ENCODE measurements at regions not wholly inside any gene's neighbourhood (a gene's known extent, or its start where the extent isn't known, plus 50 kb on each side); places are given as distances from the start of the nearest gene placed in this dataset.

DNA sequence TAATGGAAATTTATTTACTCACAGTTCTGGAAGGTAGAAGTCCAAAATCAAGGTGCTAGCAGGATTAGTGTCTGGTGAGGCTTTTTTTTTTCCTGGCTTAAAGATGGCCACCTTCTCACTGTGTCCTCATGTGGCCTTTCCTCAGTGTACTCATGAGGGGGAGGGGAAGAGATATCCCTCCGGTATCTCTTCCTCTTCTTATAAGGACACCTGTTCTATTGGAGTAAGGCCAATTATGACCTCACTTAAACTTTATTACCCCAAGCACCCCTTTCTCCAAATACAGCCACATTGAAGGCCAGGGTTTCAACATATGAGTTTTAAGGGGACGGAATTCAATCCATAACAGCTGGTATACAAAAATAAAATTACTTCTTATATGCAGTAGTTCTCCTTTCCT lies 203.7 kb upstream of the C1orf87 start:
- DNase-seq: no peak
- Histone ChIP-seq H3K27me3 (replicated peaks; ENCODE audit: control insufficient read depth, insufficient read depth, low read length, poor library complexity, severe bottlenecking) (no peaks in the 10 kb centered on the region), H3K4me1 (ENCODE audit: control insufficient read depth, insufficient read depth, low read length, poor library complexity, severe bottlenecking) (no peaks in the 10 kb centered on the region), H3K4me3 (ENCODE audit: insufficient read depth, low read depth, low read length, poor library complexity, severe bottlenecking) (no peak overlapping the region), H3K9me3 (ENCODE audit: control insufficient read depth, low read length) (no peaks in the 10 kb centered on the region), H3K36me3 (ENCODE audit: control insufficient read depth, insufficient read depth, low read length) (no peaks in the 10 kb centered on the region), H3K27ac (ENCODE audit: insufficient read depth, low read length, poor library complexity, severe bottlenecking) (no peak overlapping the region)

DNA sequence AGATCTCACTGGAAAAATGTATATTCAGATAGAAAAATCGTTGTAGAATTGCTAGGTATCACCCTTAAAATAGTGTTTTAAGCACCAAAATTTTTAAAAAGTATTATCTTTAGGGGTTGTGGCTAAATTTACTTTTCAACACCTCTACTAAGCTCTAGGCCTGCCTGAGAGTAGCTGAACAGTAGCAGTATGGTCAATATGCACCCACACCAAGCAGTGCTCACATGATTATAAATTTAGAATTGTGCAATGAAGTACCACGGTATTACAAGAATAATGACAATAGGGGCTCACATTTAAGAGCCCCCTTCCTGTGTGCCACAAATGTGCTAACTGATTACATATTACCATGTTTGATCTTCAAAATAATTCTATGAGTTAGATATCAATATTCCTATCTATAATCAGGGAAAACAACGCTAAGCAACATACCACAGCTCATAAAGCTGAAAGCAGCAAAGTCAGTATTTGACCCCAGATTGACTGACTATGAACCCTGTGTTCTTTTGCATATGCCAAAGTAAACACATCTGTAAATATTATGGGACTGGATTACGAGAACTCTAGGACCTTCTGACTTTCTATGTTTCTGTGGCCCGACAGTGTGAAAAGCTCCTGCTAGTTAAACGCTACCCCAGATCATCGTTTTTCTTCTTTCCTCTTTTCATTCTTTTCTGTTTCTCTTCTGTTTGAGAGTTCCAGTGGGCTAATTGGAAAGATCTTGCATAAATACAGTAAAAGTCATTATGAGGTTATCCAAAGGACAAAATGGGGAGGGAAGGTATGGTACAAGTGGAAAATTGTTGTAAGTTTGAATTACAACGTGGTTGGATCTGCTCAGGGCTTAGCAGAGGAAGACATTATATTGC lies 201.1 kb upstream of the C1orf87 start:
- Histone ChIP-seq H3K27ac (ENCODE audit: insufficient read depth, low read length, poor library complexity, severe bottlenecking) (no peak overlapping the region), H3K4me3 (ENCODE audit: insufficient read depth, low read depth, low read length, poor library complexity, severe bottlenecking) (no peak overlapping the region), H3K4me1 (ENCODE audit: control insufficient read depth, insufficient read depth, low read length, poor library complexity, severe bottlenecking) (no peaks in the 10 kb centered on the region), H3K36me3 (ENCODE audit: control insufficient read depth, insufficient read depth, low read length) (no peaks in the 10 kb centered on the region), H3K27me3 (replicated peaks; ENCODE audit: control insufficient read depth, insufficient read depth, low read length, poor library complexity, severe bottlenecking) (no peaks in the 10 kb centered on the region), H3K9me3 (ENCODE audit: control insufficient read depth, low read length) (no peaks in the 10 kb centered on the region)
- no peak for DNase-seq

DNA sequence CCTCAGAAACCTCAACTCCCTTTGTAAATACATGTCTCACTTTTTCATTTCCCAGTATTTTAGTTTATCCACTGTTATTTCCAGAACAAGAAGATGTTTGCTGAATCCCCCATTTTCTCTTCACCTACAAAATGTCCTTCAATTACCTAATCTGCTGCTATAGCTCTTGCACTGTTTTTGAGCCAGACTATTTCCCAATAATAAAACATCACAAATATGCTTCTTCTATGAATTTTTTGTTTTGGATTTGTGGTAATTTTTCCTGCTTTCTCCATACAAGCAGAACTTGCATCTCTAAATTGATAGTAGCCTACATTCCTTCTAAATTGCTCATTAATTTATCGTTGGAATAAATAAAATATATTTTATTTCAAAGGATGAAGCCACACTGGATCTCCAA lies 199.6 kb upstream of the C1orf87 start:
- H3K4me3 ChIP-seq (ENCODE audit: insufficient read depth, low read depth, low read length, poor library complexity, severe bottlenecking): no peak overlapping the region
- H3K36me3 ChIP-seq (ENCODE audit: control insufficient read depth, insufficient read depth, low read length): no peaks in the 10 kb centered on the region
- H3K4me1 ChIP-seq (ENCODE audit: control insufficient read depth, insufficient read depth, low read length, poor library complexity, severe bottlenecking): no peaks in the 10 kb centered on the region
- no peak for DNase-seq
- H3K9me3 ChIP-seq (ENCODE audit: control insufficient read depth, low read length): no peaks in the 10 kb centered on the region
- H3K27ac ChIP-seq (ENCODE audit: insufficient read depth, low read length, poor library complexity, severe bottlenecking): no peak overlapping the region
- H3K27me3 ChIP-seq (replicated peaks; ENCODE audit: control insufficient read depth, insufficient read depth, low read length, poor library complexity, severe bottlenecking): no peaks in the 10 kb centered on the region

DNA sequence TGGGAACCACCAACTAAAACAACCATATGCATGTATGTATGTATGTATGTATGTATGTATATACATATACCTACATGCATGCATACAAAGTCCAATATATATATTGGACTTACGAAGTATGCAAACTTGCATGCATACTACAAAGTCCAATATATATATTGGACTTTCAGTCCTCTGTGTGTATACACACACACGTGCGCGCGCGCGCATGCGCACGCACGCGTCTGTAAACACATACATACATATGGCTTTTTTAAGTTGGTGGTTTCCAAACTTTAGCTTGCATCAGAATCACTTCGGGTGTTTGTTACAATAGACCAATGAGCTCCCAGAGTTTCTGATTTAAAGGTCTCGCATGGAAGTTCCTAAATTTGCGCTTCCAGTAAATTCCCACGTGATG lies 197.5 kb upstream of the C1orf87 start:
- no peaks in the 10 kb centered on the region for H3K36me3 ChIP-seq (ENCODE audit: control insufficient read depth, insufficient read depth, low read length)
- DNase-seq: no peak
- no peak overlapping the region for H3K4me3 ChIP-seq (ENCODE audit: insufficient read depth, low read depth, low read length, poor library complexity, severe bottlenecking)
- no peak overlapping the region for H3K27ac ChIP-seq (ENCODE audit: insufficient read depth, low read length, poor library complexity, severe bottlenecking)
- no peaks in the 10 kb centered on the region for H3K27me3 ChIP-seq (replicated peaks; ENCODE audit: control insufficient read depth, insufficient read depth, low read length, poor library complexity, severe bottlenecking)
- H3K4me1 ChIP-seq (ENCODE audit: control insufficient read depth, insufficient read depth, low read length, poor library complexity, severe bottlenecking): no peaks in the 10 kb centered on the region
- H3K9me3 ChIP-seq (ENCODE audit: control insufficient read depth, low read length): no peaks in the 10 kb centered on the region

DNA sequence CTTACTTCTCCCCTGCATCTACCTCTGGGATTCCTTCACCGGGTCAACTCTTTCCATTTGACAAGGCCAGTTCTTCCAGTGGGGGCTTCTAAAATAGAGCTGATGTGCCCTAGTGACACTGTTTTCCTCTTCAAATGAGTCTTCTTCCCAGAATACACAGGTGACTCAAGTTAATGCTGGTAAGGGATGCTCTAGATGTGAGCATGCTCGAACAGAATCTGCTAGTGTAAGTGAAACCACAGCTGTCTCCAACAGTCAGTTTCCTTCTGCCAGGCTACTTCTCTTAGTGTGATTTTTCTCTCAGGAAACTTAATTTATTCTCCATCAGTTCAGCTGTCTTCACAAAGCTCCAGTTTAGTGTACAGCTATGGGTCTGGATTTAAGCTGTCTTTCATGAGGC lies 194.9 kb upstream of the C1orf87 start:
- no peak overlapping the region for H3K27ac ChIP-seq (ENCODE audit: insufficient read depth, low read length, poor library complexity, severe bottlenecking)
- no peaks in the 10 kb centered on the region for H3K27me3 ChIP-seq (replicated peaks; ENCODE audit: control insufficient read depth, insufficient read depth, low read length, poor library complexity, severe bottlenecking)
- no peaks in the 10 kb centered on the region for H3K9me3 ChIP-seq (ENCODE audit: control insufficient read depth, low read length)
- H3K4me1 ChIP-seq (ENCODE audit: control insufficient read depth, insufficient read depth, low read length, poor library complexity, severe bottlenecking): no peaks in the 10 kb centered on the region
- DNase-seq: no peak
- no peaks in the 10 kb centered on the region for H3K36me3 ChIP-seq (ENCODE audit: control insufficient read depth, insufficient read depth, low read length)
- no peak overlapping the region for H3K4me3 ChIP-seq (ENCODE audit: insufficient read depth, low read depth, low read length, poor library complexity, severe bottlenecking)

DNA sequence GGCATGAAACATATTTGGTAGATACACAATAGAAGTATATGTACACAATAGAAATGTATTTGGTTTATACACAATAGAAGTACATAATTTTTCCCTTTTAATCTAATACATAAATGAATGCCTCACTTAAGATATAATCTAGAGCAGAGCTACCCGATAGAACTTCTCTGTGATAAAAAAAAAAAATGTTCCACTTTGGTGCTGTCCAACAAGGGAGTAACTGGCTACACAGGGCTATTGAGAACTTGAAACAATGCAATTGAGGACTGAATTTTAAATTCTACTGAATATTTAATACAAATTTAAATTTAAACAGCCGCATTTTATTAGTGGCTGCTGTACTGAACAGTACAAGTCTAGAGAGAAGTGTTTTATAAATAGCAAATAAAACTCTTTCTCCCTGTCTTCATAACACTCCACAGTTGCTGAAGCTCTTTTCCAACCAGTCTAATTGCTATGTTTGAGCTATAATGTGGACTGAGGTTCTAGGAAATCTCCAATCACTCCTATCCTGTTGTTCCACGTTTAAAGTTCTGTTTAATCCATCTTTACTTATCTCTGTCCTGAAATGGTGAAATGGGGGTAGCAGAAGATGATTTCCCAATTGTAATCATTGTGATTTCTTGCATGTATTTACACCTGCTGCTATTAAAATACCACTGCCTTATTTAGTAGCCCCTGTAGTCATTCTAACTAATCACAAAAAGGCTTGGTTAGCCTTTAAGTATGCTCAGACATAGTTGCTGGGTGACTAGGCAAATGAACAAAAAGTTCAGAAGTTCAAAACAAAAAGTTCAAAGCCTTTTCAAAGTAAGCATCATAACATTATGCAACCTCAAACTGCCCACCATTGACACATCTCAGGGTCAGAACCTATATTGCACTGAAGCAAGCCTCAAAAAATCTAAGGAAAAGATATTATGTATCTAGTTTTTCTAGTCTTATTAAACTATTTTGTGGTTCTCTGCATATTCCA lies 192.3 kb upstream of the C1orf87 start:
- no peaks in the 10 kb centered on the region for H3K4me1 ChIP-seq (ENCODE audit: control insufficient read depth, insufficient read depth, low read length, poor library complexity, severe bottlenecking)
- H3K9me3 ChIP-seq (ENCODE audit: control insufficient read depth, low read length): no peaks in the 10 kb centered on the region
- H3K36me3 ChIP-seq (ENCODE audit: control insufficient read depth, insufficient read depth, low read length): no peaks in the 10 kb centered on the region
- H3K27me3 ChIP-seq (replicated peaks; ENCODE audit: control insufficient read depth, insufficient read depth, low read length, poor library complexity, severe bottlenecking): no peaks in the 10 kb centered on the region
- H3K4me3 ChIP-seq (ENCODE audit: insufficient read depth, low read depth, low read length, poor library complexity, severe bottlenecking): no peak overlapping the region
- no peak for DNase-seq
- no peak overlapping the region for H3K27ac ChIP-seq (ENCODE audit: insufficient read depth, low read length, poor library complexity, severe bottlenecking)

DNA sequence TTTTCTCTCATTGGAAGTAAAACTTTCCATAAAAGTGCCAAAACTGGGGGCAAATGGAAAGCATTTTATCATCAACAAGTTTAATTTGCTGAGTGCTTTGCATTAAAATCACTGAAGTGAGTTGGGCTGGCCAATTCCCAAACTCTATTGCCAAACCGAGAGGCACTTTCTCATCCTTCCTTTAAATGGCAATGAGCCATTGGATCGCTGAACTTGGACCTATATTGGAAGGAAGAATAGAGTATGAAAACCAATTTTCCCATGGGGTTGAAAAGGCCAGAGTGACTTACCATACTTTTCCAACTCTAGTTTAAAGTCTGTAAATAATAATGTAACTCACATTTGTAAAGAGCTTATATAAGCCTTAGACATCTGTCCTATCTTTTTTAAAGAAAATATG lies 189.1 kb upstream of the C1orf87 start:
- no peak overlapping the region for H3K4me3 ChIP-seq (ENCODE audit: insufficient read depth, low read depth, low read length, poor library complexity, severe bottlenecking)
- H3K27me3 ChIP-seq (replicated peaks; ENCODE audit: control insufficient read depth, insufficient read depth, low read length, poor library complexity, severe bottlenecking): no peaks in the 10 kb centered on the region
- no peaks in the 10 kb centered on the region for H3K9me3 ChIP-seq (ENCODE audit: control insufficient read depth, low read length)
- H3K4me1 ChIP-seq (ENCODE audit: control insufficient read depth, insufficient read depth, low read length, poor library complexity, severe bottlenecking): no peaks in the 10 kb centered on the region
- DNase-seq: no peak
- H3K36me3 ChIP-seq (ENCODE audit: control insufficient read depth, insufficient read depth, low read length): no peaks in the 10 kb centered on the region
- H3K27ac ChIP-seq (ENCODE audit: insufficient read depth, low read length, poor library complexity, severe bottlenecking): no peak overlapping the region

DNA sequence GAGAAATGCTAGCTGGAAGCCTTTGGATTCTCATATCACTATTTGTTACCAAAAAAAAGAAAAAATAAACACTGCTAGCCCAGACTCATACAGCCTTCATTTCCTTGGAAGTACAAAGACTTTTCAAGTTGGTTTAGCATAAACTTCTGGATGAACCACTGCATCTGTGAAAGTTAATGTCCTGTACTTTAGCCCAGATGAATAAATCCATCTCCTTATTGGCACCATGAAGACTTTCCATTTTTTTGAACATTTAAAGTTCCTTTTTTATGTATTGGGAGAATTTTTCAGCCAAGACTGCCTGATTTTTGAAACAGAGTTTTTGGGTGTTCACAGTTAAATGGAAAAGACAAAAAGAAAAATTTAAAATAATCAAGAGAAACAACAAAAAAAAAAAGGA lies 184.0 kb upstream of the C1orf87 start:
- Histone ChIP-seq H3K4me1 (ENCODE audit: control insufficient read depth, insufficient read depth, low read length, poor library complexity, severe bottlenecking) (no peaks in the 10 kb centered on the region), H3K4me3 (ENCODE audit: insufficient read depth, low read depth, low read length, poor library complexity, severe bottlenecking) (no peak overlapping the region), H3K27ac (ENCODE audit: insufficient read depth, low read length, poor library complexity, severe bottlenecking) (no peak overlapping the region), H3K9me3 (ENCODE audit: control insufficient read depth, low read length) (no peaks in the 10 kb centered on the region), H3K36me3 (ENCODE audit: control insufficient read depth, insufficient read depth, low read length) (no peaks in the 10 kb centered on the region), H3K27me3 (replicated peaks; ENCODE audit: control insufficient read depth, insufficient read depth, low read length, poor library complexity, severe bottlenecking) (no peaks in the 10 kb centered on the region)
- DNase-seq: no peak

DNA sequence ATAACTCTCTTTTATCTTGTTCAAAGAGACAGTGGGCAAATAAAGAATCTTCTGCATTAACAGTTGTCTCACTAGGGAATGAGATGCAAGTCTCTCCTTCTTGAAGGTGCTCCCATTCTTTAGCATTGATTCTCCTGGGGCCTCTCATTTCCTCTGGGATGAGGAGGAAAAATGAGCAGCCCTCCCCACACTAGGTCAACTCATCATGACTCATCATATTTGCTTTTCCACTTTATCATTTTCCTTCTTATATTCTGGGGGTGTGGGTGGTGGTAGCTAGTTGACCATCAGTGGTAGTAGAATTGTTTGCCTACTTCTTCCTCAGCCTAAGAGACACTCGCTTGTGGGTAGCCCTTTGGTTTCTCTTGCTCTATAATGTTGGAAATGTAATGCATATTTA lies 182.0 kb upstream of the C1orf87 start:
- no peaks in the 10 kb centered on the region for H3K9me3 ChIP-seq (ENCODE audit: control insufficient read depth, low read length)
- no peaks in the 10 kb centered on the region for H3K36me3 ChIP-seq (ENCODE audit: control insufficient read depth, insufficient read depth, low read length)
- no peak overlapping the region for H3K27ac ChIP-seq (ENCODE audit: insufficient read depth, low read length, poor library complexity, severe bottlenecking)
- no peaks in the 10 kb centered on the region for H3K27me3 ChIP-seq (replicated peaks; ENCODE audit: control insufficient read depth, insufficient read depth, low read length, poor library complexity, severe bottlenecking)
- H3K4me1 ChIP-seq (ENCODE audit: control insufficient read depth, insufficient read depth, low read length, poor library complexity, severe bottlenecking): no peaks in the 10 kb centered on the region
- H3K4me3 ChIP-seq (ENCODE audit: insufficient read depth, low read depth, low read length, poor library complexity, severe bottlenecking): no peak overlapping the region
- no peak for DNase-seq

DNA sequence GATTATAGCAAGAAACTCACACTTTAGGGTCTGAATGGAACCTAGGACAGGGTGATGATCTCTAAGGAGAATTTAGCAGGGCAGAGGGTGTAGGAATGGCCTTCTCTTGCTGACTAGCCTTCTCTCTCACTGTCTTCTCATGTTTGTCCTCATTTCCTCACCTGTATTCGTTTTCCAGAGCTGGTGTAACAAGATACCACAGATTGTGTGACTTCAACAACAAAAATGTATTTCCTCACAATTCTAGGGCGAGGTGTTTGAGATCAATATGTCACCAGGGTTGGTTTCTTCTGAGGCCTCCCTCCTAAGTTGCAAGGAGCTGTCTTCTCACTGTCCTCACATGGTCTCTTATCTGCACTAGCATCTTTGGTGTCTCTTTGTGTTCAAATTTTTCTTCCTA lies 177.9 kb upstream of the C1orf87 start:
- no peak for DNase-seq
- Histone ChIP-seq H3K36me3 (ENCODE audit: control insufficient read depth, insufficient read depth, low read length) (no peaks in the 10 kb centered on the region), H3K27ac (ENCODE audit: insufficient read depth, low read length, poor library complexity, severe bottlenecking) (no peak overlapping the region)

More for the DNA sequence above, 177.9 kb upstream of the C1orf87 start:
- Histone ChIP-seq H3K4me1 (ENCODE audit: control insufficient read depth, insufficient read depth, low read length, poor library complexity, severe bottlenecking) (no peaks in the 10 kb centered on the region), H3K4me3 (ENCODE audit: insufficient read depth, low read depth, low read length, poor library complexity, severe bottlenecking) (no peak overlapping the region), H3K9me3 (ENCODE audit: control insufficient read depth, low read length) (no peaks in the 10 kb centered on the region), H3K27me3 (replicated peaks; ENCODE audit: control insufficient read depth, insufficient read depth, low read length, poor library complexity, severe bottlenecking) (no peaks in the 10 kb centered on the region)

Data from effector memory CD4-positive, alpha-beta T cell (primary cell).